ENCODE measurements at regions not wholly inside any gene's neighbourhood (a gene's known extent, or its start where the extent isn't known, plus 50 kb on each side); places are given as distances from the start of the nearest gene placed in this dataset.

- DNase-seq: no peak
These were observed 336.5 kb upstream of the TGFBR2 start for GRCh38 chr3:30269751-30270445.

- DNase-seq: no peak
These were observed 334.6 kb upstream of the TGFBR2 start for GRCh38 chr3:30271781-30272180.

- no peak for DNase-seq
These were observed 332.9 kb upstream of the TGFBR2 start for GRCh38 chr3:30273304-30274072.

DNA sequence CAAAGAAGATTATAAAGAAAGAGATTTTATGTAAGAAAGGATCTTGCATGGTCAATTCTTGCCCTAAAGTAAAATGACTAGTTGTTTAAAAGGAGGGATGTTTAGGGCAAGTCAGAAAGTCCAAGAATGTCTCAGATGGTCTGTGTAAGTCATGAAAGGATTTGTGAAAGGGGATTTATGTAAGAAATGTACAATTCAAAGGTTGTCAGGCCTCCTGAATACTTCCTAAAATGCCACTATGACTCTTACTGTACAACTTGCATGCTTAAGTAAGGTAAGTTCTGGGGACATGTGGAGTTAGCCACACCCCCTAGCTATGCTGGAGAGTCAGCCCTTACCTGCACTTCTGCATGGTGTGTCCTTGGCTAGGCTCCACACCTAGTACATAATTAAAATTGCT lies 328.9 kb upstream of the TGFBR2 start:
- no peak for DNase-seq

GRCh38 chr3:30281526-30281925 lies 324.9 kb upstream of the TGFBR2 start:
- DNase-seq: no peak

- no peak for DNase-seq
These were observed 324.2 kb upstream of the TGFBR2 start for GRCh38 chr3:30282154-30282696.

DNA sequence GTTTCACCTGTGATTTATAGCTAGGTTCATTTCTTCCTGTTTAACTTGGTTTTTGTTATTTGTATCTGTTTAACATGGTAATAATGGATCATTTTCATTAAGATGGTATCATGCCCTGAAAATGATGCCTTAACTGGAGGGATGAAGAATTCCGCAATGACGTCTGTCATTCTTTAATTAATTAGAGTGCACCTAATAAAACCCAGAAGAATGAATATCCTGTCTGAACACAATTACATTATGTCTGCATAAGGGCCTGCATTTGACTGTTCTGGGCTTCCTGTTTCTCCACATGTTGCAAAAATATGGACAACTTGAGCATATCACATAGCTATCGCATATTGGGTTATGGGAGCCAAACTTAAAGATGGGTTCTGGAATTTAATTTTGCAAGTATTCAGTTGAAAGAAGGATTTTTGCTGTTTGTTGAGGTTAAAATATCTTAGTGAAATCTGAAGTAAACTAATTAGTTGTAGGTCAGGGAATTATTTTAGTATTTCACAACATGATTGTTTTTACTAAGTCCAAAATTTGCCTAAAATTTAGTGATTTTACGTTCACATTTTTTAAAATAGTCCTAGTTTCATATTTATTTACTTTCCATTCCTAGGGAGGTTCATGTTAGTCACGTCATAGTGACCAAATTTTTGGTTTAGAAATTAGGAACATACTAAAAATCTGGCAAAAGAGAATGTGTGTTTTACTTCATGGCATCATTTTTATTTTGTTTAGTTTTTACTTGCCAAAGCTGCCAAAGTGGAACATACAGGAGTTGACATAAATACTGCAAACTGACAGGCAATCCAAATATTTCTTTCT lies 321.0 kb upstream of the TGFBR2 start:
- no peak for DNase-seq

DNA sequence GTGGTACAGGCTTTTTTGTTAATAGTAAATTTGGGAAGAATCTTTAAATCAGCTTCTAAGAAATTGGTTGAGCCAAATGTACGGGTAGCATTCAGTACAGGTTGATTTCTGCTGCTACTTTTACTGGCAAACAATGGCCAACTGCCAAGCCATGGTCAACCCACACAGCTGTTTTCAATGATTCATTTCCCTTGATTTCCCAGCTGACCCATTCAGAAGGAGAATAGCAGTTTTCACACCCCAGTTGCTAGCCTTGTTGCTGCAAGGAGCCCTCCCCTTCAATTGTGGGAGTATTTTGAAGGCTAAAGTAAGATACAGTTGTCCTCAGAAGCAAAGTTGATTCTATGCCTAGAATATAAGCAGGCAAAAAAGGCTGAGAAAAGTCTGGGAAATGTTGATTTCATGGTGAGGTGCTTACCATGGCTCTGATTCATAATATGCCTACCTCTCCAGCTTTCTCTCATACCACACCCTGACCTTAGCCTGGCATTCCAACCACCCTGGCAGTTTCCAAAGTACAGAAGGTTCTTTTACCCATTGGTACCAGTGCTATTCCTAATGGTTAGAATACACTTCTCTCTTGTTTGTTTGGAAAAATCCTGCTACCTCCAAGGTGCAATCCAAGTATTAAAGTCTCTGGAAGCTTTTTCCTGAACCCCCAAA lies 320.3 kb upstream of the TGFBR2 start:
- DNase-seq: peak; percentile 47

- no peak for DNase-seq
These were observed 319.6 kb upstream of the TGFBR2 start for GRCh38 chr3:30286811-30287210.

DNA sequence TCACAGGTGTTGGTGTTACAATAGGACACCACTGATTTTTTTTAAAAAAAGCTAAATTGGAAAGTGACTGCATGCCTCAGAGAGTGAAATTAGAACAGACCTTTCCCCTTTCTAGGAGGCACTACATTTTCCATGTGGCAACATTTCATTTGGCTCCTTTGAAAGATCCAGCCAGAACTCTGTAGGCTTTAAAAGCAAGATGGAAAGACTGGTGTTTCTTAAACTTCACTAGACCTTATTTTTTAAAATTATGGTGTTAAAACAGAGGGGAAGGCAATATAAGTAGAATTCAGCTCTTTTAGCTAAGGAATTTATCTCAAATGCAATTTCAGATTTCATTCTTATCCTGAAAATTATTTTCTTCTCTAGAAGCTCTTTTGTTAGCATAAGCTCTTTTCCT lies 317.6 kb upstream of the TGFBR2 start:
- no peak for DNase-seq

- DNase-seq: no peak
These were observed 317.1 kb upstream of the TGFBR2 start for GRCh38 chr3:30289324-30289723.

DNA sequence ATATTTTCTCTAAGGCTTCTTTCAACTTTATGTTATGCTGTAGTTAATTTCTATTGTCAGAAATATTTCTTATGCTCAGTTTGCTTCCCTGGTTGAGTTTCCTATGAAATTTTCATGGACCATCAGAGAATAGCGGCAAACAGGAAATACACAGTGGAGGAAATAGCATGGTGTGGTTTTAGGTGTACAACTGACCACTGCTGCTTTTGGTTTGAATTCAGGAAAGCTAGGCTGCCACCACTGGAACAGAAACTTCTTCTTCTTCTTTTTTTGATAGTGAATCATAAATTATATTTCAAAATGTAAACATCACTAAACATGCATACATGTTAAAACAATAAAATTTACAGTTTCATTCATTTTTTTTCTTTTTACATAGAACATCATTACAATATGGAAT lies 316.6 kb upstream of the TGFBR2 start:
- no peak for DNase-seq

DNA sequence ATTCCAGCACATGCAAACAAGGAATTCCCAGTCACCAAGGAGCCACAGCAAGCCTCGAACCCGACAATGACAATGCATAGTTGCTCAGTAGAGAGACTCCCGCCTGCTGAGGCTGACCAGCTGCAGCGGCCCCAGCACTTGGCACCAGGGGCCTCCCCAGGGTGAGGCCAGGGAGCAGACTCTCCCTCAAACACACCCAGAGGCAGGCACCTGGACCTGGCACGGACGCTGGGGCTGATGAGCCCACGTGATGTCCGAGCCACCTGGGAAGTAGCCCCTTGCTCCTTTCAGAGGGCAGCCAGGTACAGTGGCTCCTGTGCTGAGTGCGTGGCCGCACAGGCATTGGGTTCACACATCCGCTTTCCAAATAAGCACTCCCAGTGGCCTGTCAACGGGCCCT lies 315.9 kb upstream of the TGFBR2 start:
- DNase-seq: no peak

DNA sequence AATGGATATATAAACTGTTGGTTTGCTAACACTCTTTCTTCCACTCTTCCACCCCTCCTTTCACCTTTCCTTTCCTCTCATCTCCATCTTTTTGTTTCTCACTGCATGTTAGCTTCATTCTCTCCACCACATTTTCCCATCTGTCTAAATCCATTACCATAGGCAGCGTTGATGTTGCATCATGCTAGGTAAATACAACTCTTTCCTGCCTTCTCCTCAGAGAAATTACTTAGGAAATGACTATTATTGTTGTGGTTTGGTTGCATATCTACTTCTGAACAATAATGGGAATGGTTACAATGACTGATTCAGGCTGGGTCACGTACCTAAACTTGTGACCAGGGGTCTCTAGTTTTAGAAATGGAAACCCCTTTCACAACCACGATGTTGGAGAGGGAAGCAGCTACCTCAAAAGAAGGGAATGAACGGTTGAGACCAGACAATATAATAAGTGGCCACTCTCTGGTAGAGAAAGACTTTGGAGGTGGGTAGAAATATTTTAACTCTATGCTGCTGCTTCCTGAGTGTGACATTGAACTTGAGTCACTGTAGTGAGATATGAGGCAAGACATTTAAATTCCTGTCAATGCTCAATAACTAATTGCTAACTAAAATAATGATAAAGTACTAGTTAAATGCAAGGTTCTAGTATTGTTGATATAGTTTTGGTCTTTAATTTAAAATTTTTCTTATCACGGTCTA lies 314.1 kb upstream of the TGFBR2 start:
- DNase-seq: no peak

GRCh38 chr3:30293621-30294240 lies 312.7 kb upstream of the TGFBR2 start:
- no peak for DNase-seq

GRCh38 chr3:30294241-30294667 lies 312.1 kb upstream of the TGFBR2 start:
- no peak for DNase-seq

DNA sequence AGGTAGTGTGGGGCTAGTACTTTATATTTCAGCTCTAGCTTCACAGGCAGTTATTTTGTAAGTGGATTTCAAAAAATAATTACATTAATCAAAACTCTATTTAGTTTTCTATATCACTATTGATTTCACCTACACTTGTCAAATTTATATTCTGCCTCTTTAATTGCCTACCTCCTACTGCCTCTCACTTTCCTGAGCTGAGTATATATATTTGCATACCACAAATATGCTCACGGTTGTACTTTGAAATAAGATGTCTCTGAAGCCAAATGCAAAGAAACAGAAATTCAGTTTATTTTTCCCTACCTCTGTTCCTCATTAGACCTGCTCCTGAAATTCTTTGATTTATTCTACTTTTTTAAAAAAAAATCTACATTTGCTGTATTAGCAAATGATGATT lies 309.3 kb upstream of the TGFBR2 start:
- DNase-seq: no peak

DNA sequence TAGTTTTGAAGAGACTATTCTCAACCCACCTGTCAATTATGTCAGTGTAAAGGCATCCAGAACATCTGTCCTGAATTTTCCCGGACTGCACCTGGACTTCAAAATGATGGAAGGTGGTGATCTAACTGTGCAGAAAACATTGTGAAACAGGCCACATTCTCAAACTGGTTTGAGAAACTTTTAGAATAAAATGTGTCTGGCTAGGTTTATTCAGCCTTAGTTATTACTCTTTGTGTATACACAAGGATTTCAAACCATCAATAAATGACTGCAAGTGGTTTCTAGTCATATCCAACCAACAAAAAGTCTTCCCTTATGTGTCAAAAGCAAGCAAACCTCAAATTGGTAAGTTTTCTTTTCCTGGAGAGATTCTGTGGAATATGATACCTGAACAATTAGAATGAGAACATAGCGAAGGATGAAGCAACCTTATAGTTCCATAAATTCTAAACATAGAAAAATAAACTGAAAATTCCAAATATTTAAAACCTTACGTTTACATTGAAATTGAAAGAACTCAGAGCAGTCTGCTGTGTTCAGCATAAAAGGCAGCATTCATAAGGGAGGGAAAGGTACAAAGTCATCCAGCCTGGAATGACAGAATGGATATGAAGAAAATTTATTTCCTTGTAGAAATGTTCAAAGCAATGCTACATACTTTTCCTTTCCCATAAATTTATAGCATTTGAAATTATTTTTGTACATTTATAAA lies 306.6 kb upstream of the TGFBR2 start:
- no peak for DNase-seq

DNA sequence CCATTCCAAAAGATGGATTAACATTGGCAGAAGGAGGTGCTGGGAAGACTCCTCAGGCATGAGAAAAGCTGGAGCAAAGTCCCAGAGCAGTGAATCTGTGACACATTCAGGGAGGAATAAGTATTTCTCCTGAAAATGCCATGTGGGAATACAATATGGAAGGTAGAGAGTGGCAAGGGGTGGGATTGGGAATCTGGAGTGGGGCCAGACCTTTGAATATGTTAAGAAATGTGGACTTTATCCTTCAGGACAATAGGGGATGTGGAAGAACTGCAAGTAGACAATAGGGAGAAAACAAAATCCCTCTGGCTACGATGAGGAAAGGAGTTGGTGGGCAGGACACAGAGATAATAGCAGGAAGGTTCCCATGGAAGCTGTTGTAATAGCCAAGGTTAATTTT lies 305.6 kb upstream of the TGFBR2 start:
- no peak for DNase-seq

GRCh38 chr3:30302027-30302426 lies 304.4 kb upstream of the TGFBR2 start:
- no peak for DNase-seq

- no peak for DNase-seq
These were observed 302.6 kb upstream of the TGFBR2 start for GRCh38 chr3:30303770-30304169.

All from NCI-H1105 treated with DMSO at 0.1 percent for 48 hours (cell line).